GM12872 (cell line): ENCODE measurements at regions not wholly inside any gene's neighbourhood (a gene's known extent, or its start where the extent isn't known, plus 50 kb on each side); places are given as distances from the start of the nearest gene placed in this dataset.

Experiments used
- TF ChIP-seq, protein P1 (sequence below): IDR thresholded peaks from 3 replicates; pipeline ENCODE4 v1.5.1; 2011; ENCODE audit warnings: low read depth, mild to moderate bottlenecking, low read length, moderate library complexity; ENCODE audit not compliant: insufficient read depth

DNA sequence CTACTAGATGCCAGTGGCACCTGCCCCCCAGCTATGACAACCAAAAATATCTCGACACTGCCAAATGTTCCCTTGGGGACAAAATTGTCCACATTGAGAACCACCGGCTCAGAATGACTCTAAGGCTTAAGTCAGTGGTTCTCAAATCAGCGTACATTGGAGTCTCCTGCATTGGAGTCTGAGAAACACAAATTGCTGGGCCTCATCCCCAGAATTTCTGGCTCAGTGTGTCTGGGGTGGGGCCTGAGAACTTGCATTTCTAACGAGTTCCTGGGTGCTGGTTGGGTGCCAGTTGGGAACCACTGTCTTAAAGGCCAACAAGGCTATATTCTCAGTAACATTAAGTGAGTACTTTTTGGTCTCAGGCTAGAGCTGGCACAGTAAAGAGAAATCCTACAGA is 77.7 kb upstream of the GADD45A start:
- TF ChIP-seq, protein P1, sequence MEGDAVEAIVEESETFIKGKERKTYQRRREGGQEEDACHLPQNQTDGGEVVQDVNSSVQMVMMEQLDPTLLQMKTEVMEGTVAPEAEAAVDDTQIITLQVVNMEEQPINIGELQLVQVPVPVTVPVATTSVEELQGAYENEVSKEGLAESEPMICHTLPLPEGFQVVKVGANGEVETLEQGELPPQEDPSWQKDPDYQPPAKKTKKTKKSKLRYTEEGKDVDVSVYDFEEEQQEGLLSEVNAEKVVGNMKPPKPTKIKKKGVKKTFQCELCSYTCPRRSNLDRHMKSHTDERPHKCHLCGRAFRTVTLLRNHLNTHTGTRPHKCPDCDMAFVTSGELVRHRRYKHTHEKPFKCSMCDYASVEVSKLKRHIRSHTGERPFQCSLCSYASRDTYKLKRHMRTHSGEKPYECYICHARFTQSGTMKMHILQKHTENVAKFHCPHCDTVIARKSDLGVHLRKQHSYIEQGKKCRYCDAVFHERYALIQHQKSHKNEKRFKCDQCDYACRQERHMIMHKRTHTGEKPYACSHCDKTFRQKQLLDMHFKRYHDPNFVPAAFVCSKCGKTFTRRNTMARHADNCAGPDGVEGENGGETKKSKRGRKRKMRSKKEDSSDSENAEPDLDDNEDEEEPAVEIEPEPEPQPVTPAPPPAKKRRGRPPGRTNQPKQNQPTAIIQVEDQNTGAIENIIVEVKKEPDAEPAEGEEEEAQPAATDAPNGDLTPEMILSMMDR: no peak

- TF ChIP-seq, protein P1: no peak
Observed at GRCh38 chr1:67607699-67608098, 77.3 kb upstream of the GADD45A start.

- TF ChIP-seq, protein P1: no peak
Observed at GRCh38 chr1:67608661-67609576, 76.1 kb upstream of the GADD45A start.

DNA sequence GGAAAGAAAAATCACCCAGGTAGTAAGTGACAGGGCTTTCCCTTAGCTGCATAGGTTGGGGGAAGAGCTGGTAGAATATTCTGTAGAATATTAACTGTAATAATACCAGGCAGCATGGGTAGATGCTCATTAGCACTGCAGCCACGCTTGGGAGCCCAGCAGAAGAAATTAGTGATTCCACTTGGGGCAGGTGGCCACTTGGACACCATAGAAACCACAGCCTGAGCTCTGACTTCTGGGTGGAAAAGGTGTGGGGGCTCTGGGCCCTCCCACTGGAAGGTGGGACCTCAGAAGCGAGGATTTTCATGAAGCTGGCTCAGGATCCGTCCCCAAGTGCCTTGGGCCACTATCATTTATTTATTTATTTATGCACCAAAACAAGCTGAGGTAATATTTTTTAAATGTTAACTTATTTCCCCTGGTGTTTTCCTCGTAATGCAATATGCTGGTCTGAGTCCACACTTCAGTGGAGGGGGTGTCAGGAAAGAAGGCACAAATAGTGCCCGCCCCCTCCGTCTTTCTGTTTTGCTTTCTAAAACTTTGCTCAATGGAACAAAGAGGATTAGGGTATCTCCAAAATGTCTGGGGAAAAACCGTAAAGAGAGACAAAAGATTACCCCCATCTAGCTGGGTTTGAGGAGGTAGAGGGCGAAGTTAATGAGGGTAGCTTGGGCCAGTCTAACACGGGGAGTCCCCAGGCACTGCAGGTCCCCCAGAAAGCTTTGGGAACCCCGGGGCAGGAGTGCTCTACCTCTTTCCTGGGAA is 75.2 kb upstream of the GADD45A start:
- TF ChIP-seq, protein P1: no peak

DNA sequence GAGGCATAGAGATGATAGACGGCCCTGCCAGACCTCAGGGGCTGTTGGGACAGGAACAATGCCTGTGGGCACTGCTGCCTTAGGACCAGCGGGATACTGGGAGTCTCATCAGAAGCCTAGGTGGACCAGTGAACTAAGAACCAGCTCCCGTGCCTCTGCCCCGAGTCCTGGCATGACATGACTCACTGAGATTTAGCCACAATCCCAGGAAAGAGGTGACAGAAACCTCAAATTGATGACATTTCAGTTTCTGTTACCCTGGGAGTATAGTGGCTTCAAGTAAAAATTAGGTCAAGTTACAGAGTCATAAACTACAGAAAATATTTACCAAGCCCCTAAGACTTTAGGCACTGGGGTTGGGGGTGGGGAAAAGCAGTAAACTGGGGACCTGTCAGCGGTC is 74.6 kb upstream of the GADD45A start:
- TF ChIP-seq, protein P1: no peak

- TF ChIP-seq, protein P1: no peak
Observed at GRCh38 chr1:67611846-67612245, 73.2 kb upstream of the GADD45A start.

- TF ChIP-seq, protein P1: no peak
Observed at GRCh38 chr1:67612788-67613241, 72.2 kb upstream of the GADD45A start.
